Limb (tissue), 2 donors: ENCODE measurements at regions not wholly inside any gene's neighbourhood (a gene's known extent, or its start where the extent isn't known, plus 50 kb on each side); places are given as distances from the start of the nearest gene placed in this dataset.
"Not testable (repeated sequence)": the region's sequence is repeated elsewhere in the genome, so short reads cannot be mapped to it uniquely, and the experiment has no call there.

Source experiments
- DNase-seq, 2 donors: peaks; one replicate each; pipeline ENCODE4 v3.0.0-alpha.2; 2016; ENCODE audit errors: extremely low spot score in 2 of 2

- DNase-seq, result no peak
These were observed 333.1 kb downstream of the ETV1 start for GRCh38 chr7:13656330-13656729.

- no peak for DNase-seq
These were observed 316.2 kb downstream of the ETV1 start for GRCh38 chr7:13673290-13673689.

- DNase-seq, result no peak
These were observed 306.8 kb downstream of the ETV1 start for GRCh38 chr7:13682626-13683025.

- DNase-seq, result no peak
These were observed 302.0 kb downstream of the ETV1 start for GRCh38 chr7:13687500-13687899.

GRCh38 chr7:13692548-13692947 lies 296.9 kb downstream of the ETV1 start:
- DNase-seq, result no peak

GRCh38 chr7:13702251-13702650 lies 287.2 kb downstream of the ETV1 start:
- DNase-seq, result no peak

GRCh38 chr7:13708670-13709069 lies 280.8 kb downstream of the ETV1 start:
- no peak for DNase-seq

GRCh38 chr7:13713092-13713491 lies 276.4 kb downstream of the ETV1 start:
- no peak for DNase-seq

- no peak for DNase-seq
These were observed 273.9 kb downstream of the ETV1 start for GRCh38 chr7:13715534-13715933.

GRCh38 chr7:13717031-13717430 lies 272.4 kb downstream of the ETV1 start:
- no peak for DNase-seq

- DNase-seq, result no peak
These were observed 265.1 kb downstream of the ETV1 start for GRCh38 chr7:13724191-13724976.

GRCh38 chr7:13724977-13725566 lies 264.4 kb downstream of the ETV1 start:
- DNase-seq, result no peak

- DNase-seq, result no peak
These were observed 263.9 kb downstream of the ETV1 start for GRCh38 chr7:13725591-13725990.

GRCh38 chr7:13727279-13727678 lies 262.2 kb downstream of the ETV1 start:
- DNase-seq, result no peak

- DNase-seq, result no peak
These were observed 261.7 kb downstream of the ETV1 start for GRCh38 chr7:13727751-13728150.

- DNase-seq, result not testable (repeated sequence)
These were observed 261.0 kb downstream of the ETV1 start for GRCh38 chr7:13728430-13728829.

GRCh38 chr7:13731643-13732042 lies 257.8 kb downstream of the ETV1 start:
- no peak for DNase-seq

- no peak for DNase-seq
These were observed 251.9 kb downstream of the ETV1 start for GRCh38 chr7:13737563-13737962.

- DNase-seq, result no peak
These were observed 247.3 kb downstream of the ETV1 start for GRCh38 chr7:13742126-13742525.

- DNase-seq, result peak; percentile 35 to 42
These were observed 246.7 kb downstream of the ETV1 start for GRCh38 chr7:13742811-13743210.

GRCh38 chr7:13743226-13743625 lies 246.2 kb downstream of the ETV1 start:
- no peak for DNase-seq

- DNase-seq, result no peak
These were observed 243.9 kb downstream of the ETV1 start for GRCh38 chr7:13745530-13745929.

- no peak for DNase-seq
These were observed 240.5 kb downstream of the ETV1 start for GRCh38 chr7:13748998-13749397.
